ENCODE measurements at regions not wholly inside any gene's neighbourhood (a gene's known extent, or its start where the extent isn't known, plus 50 kb on each side); places are given as distances from the start of the nearest gene placed in this dataset.

DNA sequence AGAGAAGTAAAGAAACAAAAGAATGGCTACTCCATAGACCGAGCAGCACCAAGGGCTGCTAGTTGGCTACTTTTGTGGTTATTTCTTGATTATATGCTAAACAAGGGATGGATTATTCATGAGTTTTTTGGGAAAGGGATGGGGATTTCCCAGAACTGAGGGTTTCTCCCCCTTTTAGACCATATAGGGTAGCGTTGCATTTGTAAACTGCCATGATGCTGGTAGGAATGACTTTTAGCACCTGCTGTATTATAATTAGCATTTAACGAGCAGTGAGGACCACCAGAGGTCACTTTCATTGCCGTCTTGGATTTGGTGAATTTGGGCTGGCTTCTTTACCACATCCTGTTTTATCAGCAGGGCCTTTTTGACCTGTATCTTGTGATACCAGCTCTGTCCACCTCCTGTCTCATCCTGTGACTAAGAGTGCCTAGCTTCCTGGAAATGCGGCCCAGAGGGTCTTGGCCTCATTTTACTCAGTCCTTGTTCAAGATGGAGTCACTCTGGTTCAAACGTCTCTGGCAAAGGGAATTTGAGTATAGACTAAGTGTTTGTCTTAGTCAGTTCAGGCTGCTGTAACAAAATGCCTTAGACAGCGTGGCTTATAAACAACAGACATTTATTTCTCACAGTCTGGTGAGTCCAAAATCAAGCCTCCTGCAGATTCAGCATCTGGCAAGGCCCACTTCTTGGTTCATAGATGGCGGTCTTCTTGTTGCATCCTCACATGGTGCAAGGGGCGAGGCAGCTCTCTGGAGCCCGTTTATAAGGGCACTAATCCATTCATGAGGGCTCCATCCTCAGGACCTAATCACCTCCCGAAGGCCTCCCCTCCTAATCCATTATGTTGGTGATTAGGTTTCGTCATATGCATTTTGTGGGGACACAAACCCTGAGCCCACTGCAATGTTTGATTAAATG lies 348.3 kb upstream of the SFSWAP start:
- no peaks in the 10 kb centered on the region for H4K20me1 ChIP-seq (ENCODE audit: insufficient read depth)
- H3K36me3 ChIP-seq (ENCODE audit: insufficient read depth, low read length) = no peaks in the 10 kb centered on the region
- no peak overlapping the region for H3K4me2 ChIP-seq (ENCODE audit: low read length)
- no peak overlapping the region for H3K4me3 ChIP-seq (ENCODE audit: low read length)
- no peaks in the 10 kb centered on the region for H3K9me2 ChIP-seq (ENCODE audit: insufficient read depth, low read length)
- H2AFZ ChIP-seq (ENCODE audit: low read depth, low read length) = no peak overlapping the region
- TF ChIP-seq, protein P1, sequence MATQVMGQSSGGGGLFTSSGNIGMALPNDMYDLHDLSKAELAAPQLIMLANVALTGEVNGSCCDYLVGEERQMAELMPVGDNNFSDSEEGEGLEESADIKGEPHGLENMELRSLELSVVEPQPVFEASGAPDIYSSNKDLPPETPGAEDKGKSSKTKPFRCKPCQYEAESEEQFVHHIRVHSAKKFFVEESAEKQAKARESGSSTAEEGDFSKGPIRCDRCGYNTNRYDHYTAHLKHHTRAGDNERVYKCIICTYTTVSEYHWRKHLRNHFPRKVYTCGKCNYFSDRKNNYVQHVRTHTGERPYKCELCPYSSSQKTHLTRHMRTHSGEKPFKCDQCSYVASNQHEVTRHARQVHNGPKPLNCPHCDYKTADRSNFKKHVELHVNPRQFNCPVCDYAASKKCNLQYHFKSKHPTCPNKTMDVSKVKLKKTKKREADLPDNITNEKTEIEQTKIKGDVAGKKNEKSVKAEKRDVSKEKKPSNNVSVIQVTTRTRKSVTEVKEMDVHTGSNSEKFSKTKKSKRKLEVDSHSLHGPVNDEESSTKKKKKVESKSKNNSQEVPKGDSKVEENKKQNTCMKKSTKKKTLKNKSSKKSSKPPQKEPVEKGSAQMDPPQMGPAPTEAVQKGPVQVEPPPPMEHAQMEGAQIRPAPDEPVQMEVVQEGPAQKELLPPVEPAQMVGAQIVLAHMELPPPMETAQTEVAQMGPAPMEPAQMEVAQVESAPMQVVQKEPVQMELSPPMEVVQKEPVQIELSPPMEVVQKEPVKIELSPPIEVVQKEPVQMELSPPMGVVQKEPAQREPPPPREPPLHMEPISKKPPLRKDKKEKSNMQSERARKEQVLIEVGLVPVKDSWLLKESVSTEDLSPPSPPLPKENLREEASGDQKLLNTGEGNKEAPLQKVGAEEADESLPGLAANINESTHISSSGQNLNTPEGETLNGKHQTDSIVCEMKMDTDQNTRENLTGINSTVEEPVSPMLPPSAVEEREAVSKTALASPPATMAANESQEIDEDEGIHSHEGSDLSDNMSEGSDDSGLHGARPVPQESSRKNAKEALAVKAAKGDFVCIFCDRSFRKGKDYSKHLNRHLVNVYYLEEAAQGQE (IDR thresholded peaks at IDR 0.05; ENCODE audit: borderline replicate concordance) = no peak
- no peak for TF ChIP-seq EZH2 (IDR thresholded peaks at IDR 0.05; ENCODE audit: borderline replicate concordance, insufficient read depth, low read length, poor library complexity, severe bottlenecking)
- TF ChIP-seq MXI1 (conservative IDR thresholded peaks at IDR 0.05; ENCODE audit: poor library complexity, severe bottlenecking) = no peak
- no peak overlapping the region for H3K9ac ChIP-seq (ENCODE audit: low read length)
- no peaks in the 10 kb centered on the region for H3K9me3 ChIP-seq (ENCODE audit: low read length)
- no peaks in the 10 kb centered on the region for H3K79me2 ChIP-seq (replicated peaks; ENCODE audit: insufficient read depth, low read length)
- no peaks in the 10 kb centered on the region for H3K27me3 ChIP-seq (ENCODE audit: insufficient read depth, low read depth, low read length)
- no peak overlapping the region for H3K27ac ChIP-seq (ENCODE audit: low read length)
- no peaks in the 10 kb centered on the region for H3F3A ChIP-seq (ENCODE audit: insufficient read depth, low read length, poor library complexity, severe bottlenecking)

DNA sequence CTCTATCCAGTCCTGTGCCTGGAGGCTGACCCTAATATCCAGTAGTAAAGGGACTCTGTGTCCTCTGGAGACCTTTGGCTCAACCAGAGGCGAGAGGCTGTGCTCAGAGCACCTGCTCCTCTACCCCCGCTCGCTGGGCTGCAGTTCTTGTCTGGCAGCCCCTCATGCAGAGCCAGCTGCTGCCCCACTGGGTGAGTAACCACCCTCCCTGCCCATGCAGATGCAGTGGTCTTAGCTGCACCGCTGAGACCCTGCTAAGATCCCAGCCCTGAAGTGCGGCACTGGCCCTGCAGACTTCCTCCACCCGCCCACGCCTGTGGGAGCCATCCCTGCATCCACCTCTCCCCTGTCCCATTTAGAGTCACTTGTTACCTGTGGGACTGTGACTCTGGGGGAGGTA lies 347.5 kb upstream of the SFSWAP start:
- H3K9ac ChIP-seq (ENCODE audit: low read length) = no peak overlapping the region
- TF ChIP-seq POLR2AphosphoS5 (IDR thresholded peaks at IDR 0.05) (no peak), MXI1 (conservative IDR thresholded peaks at IDR 0.05; ENCODE audit: poor library complexity, severe bottlenecking) (no peak), SMC3 (conservative IDR thresholded peaks at IDR 0.05; ENCODE audit: poor library complexity) (no peak), TAF1 (IDR thresholded peaks at IDR 0.05; ENCODE audit: low read depth) (no peak), EZH2 (IDR thresholded peaks at IDR 0.05; ENCODE audit: borderline replicate concordance, insufficient read depth, low read length, poor library complexity, severe bottlenecking) (no peak), EP300 (conservative IDR thresholded peaks at IDR 0.05; ENCODE audit: poor library complexity, severe bottlenecking) (no peak), RAD21 (conservative IDR thresholded peaks at IDR 0.05) (no peak)
- TF ChIP-seq, protein P2, sequence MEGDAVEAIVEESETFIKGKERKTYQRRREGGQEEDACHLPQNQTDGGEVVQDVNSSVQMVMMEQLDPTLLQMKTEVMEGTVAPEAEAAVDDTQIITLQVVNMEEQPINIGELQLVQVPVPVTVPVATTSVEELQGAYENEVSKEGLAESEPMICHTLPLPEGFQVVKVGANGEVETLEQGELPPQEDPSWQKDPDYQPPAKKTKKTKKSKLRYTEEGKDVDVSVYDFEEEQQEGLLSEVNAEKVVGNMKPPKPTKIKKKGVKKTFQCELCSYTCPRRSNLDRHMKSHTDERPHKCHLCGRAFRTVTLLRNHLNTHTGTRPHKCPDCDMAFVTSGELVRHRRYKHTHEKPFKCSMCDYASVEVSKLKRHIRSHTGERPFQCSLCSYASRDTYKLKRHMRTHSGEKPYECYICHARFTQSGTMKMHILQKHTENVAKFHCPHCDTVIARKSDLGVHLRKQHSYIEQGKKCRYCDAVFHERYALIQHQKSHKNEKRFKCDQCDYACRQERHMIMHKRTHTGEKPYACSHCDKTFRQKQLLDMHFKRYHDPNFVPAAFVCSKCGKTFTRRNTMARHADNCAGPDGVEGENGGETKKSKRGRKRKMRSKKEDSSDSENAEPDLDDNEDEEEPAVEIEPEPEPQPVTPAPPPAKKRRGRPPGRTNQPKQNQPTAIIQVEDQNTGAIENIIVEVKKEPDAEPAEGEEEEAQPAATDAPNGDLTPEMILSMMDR (IDR thresholded peaks at IDR 0.05; ENCODE audit: poor library complexity, severe bottlenecking) = no peak
- TF ChIP-seq, protein P1 (IDR thresholded peaks at IDR 0.05; ENCODE audit: borderline replicate concordance) = no peak
- H3K36me3 ChIP-seq (ENCODE audit: insufficient read depth, low read length) = no peaks in the 10 kb centered on the region
- no peak overlapping the region for H2AFZ ChIP-seq (ENCODE audit: low read depth, low read length)
- no peaks in the 10 kb centered on the region for H3K9me2 ChIP-seq (ENCODE audit: insufficient read depth, low read length)
- no peak overlapping the region for H3K27ac ChIP-seq (ENCODE audit: low read length)
- no peaks in the 10 kb centered on the region for H4K20me1 ChIP-seq (ENCODE audit: insufficient read depth)
- H3K4me3 ChIP-seq (ENCODE audit: low read length) = no peak overlapping the region
- H3K79me2 ChIP-seq (replicated peaks; ENCODE audit: insufficient read depth, low read length) = no peaks in the 10 kb centered on the region
- H3F3A ChIP-seq (ENCODE audit: insufficient read depth, low read length, poor library complexity, severe bottlenecking) = no peaks in the 10 kb centered on the region
- H3K4me2 ChIP-seq (ENCODE audit: low read length) = no peak overlapping the region
- H3K9me3 ChIP-seq (ENCODE audit: low read length) = no peaks in the 10 kb centered on the region
- no peaks in the 10 kb centered on the region for H3K27me3 ChIP-seq (ENCODE audit: insufficient read depth, low read depth, low read length)

Data from neural cell (in vitro differentiated cells).